Neural cell (in vitro differentiated cells): ENCODE measurements at regions not wholly inside any gene's neighbourhood (a gene's known extent, or its start where the extent isn't known, plus 50 kb on each side); places are given as distances from the start of the nearest gene placed in this dataset.

Experiments used
- H2AFZ ChIP-seq: fragments of 200-600, 300-800 bp; sonication (generic), shearing (Covaris generic); 2 replicates; pipeline ENCODE4 v1.6.0; 2014; ENCODE audit warnings: low read depth, mild to moderate bottlenecking, antibody characterized with exemption, low read length, moderate library complexity
- H3F3A ChIP-seq: fragments of 200-600 bp; shearing (Covaris generic); 2 replicates; pipeline ENCODE4 v1.6.1; 2016; ENCODE audit warnings: mild to moderate bottlenecking, moderate library complexity, mixed read lengths, antibody characterized with exemption, low read length; ENCODE audit not compliant: insufficient read depth, poor library complexity, severe bottlenecking
- H3K27ac ChIP-seq: fragments of 200-600, 300-800 bp; sonication (generic), shearing (Covaris generic); 2 replicates; pipeline ENCODE4 v1.5.1; 2014; ENCODE audit warnings: mild to moderate bottlenecking, low read length, moderate library complexity
- H3K27me3 ChIP-seq: fragments of 300-800, 200-600 bp; sonication (generic), shearing (Covaris generic); 2 replicates; pipeline ENCODE4 v1.6.0; 2014; ENCODE audit warnings: mild to moderate bottlenecking, low read depth, low read length, moderate library complexity; ENCODE audit not compliant: insufficient read depth
- H3K36me3 ChIP-seq: fragments of 300-800, 200-600 bp; sonication (generic), shearing (Covaris generic); 2 replicates; pipeline ENCODE4 v1.5.1; 2014; ENCODE audit warnings: mild to moderate bottlenecking, antibody characterized with exemption, low read length, moderate library complexity; ENCODE audit not compliant: insufficient read depth
- H3K4me2 ChIP-seq: fragments of 300-800, 200-600 bp; sonication (generic), shearing (Covaris generic); 2 replicates; pipeline ENCODE4 v1.6.0; 2014; ENCODE audit warnings: mild to moderate bottlenecking, low read length
- H3K4me3 ChIP-seq: fragments of 300-800, 200-600 bp; sonication (generic), shearing (Covaris generic); 2 replicates; pipeline ENCODE4 v1.5.1; 2014; ENCODE audit warnings: mild to moderate bottlenecking, low read length, moderate library complexity
- H3K79me2 ChIP-seq: fragments of 200-600 bp; shearing (Covaris generic); replicated peaks from 2 replicates; pipeline ENCODE4 v1.6.0; 2014; ENCODE audit warnings: mild to moderate bottlenecking, low read length, moderate library complexity; ENCODE audit not compliant: insufficient read depth
- H3K9ac ChIP-seq: fragments of 300-800, 200-600 bp; sonication (generic), shearing (Covaris generic); 2 replicates; pipeline ENCODE4 v1.6.1; 2016; ENCODE audit warnings: mild to moderate bottlenecking, low read length, mixed read lengths
- H3K9me2 ChIP-seq: fragments of 200-600 bp; shearing (Covaris generic); 2 replicates; pipeline ENCODE4 v1.6.1; 2016; ENCODE audit warnings: mild to moderate bottlenecking, low read length, mixed read lengths; ENCODE audit not compliant: insufficient read depth
- H3K9me3 ChIP-seq: fragments of 200-600, 300-800 bp; sonication (generic), shearing (Covaris generic); 2 replicates; pipeline ENCODE4 v1.6.1; 2016; ENCODE audit warnings: mild to moderate bottlenecking, mixed run types, low read length, moderate library complexity, mixed read lengths
- H4K20me1 ChIP-seq: fragments of 200-600 bp; shearing (Covaris generic); 2 replicates; pipeline ENCODE4 v1.6.1; 2016; ENCODE audit warnings: mild to moderate bottlenecking, mixed run types; ENCODE audit not compliant: insufficient read depth
- CTCF ChIP-seq: fragments of 450-650 bp; IDR thresholded peaks from 2 replicates; pipeline ENCODE4 v1.5.1; 2014; ENCODE audit warnings: antibody characterized with exemption, mild to moderate bottlenecking, moderate library complexity; ENCODE audit not compliant: poor library complexity, severe bottlenecking
- EP300 ChIP-seq: fragments of 450-650 bp; conservative IDR thresholded peaks from 2 replicates; pipeline ENCODE4 v1.6.1; 2014; ENCODE audit warnings: antibody characterized with exemption, mild to moderate bottlenecking, moderate library complexity; ENCODE audit not compliant: poor library complexity, severe bottlenecking
- EZH2 ChIP-seq: fragments of 200-600, 300-800 bp; shearing (Covaris generic), sonication (generic); IDR thresholded peaks from 2 replicates; pipeline ENCODE4 v1.6.1; 2014; ENCODE audit warnings: antibody characterized with exemption, low read length, borderline replicate concordance, mild to moderate bottlenecking; ENCODE audit not compliant: insufficient read depth, poor library complexity, severe bottlenecking
- MXI1 ChIP-seq: fragments of 450-650 bp; conservative IDR thresholded peaks from 2 replicates; pipeline ENCODE4 v1.6.1; 2014; ENCODE audit warnings: antibody characterized with exemption, mild to moderate bottlenecking; ENCODE audit not compliant: poor library complexity, severe bottlenecking
- POLR2AphosphoS5 ChIP-seq: IDR thresholded peaks from 2 replicates; pipeline ENCODE4 v1.6.1; 2012
- RAD21 ChIP-seq: fragments of 450-650 bp; conservative IDR thresholded peaks from 2 replicates; pipeline ENCODE4 v1.6.1; 2014; ENCODE audit warnings: antibody characterized with exemption, mild to moderate bottlenecking, moderate library complexity
- SMC3 ChIP-seq: fragments of 450-650 bp; conservative IDR thresholded peaks from 2 replicates; pipeline ENCODE4 v1.6.1; 2014; ENCODE audit warnings: antibody characterized with exemption, mild to moderate bottlenecking, moderate library complexity; ENCODE audit not compliant: poor library complexity
- TAF1 ChIP-seq: IDR thresholded peaks from 2 replicates; pipeline ENCODE4 v1.6.1; 2012; ENCODE audit warnings: low read depth
- TF ChIP-seq, protein P1 (sequence below): IDR thresholded peaks from 2 replicates; pipeline ENCODE4 v1.6.1; 2012; ENCODE audit warnings: borderline replicate concordance

DNA sequence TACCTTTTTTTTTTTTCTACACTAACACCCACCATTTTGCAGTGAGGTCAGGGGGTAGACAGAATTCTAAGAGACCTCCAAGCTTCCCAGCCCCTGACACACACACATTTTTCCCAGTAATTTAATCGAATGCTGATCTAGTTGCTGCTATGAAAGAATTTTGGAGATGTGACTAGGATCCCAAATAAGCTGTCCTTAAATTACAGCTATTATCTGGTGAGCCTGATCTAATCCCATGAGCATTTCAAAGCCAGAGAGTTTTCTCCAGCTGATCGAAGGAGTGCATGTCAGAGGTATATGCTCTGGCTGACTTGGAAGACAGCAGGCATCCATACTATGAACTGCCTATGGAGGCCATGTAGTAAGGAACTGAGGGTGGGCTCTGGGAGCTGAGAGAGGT, 503.8 kb upstream of the MARCKS start:
- H3K27ac ChIP-seq: no peak overlapping the region
- H3K9ac ChIP-seq: no peak overlapping the region
- H3K27me3 ChIP-seq: no peaks in the 10 kb centered on the region
- no peaks in the 10 kb centered on the region for H3K9me3 ChIP-seq
- H3K4me2 ChIP-seq: no peak overlapping the region
- no peaks in the 10 kb centered on the region for H3K9me2 ChIP-seq
- H3K4me3 ChIP-seq: no peak overlapping the region
- H4K20me1 ChIP-seq: no peaks in the 10 kb centered on the region
- no peaks in the 10 kb centered on the region for H3F3A ChIP-seq
- TF ChIP-seq MXI1 (no peak), TAF1 (no peak), SMC3 (no peak), CTCF (no peak), POLR2AphosphoS5 (no peak), EP300 (no peak), EZH2 (no peak), RAD21 (no peak)
- TF ChIP-seq, protein P1, sequence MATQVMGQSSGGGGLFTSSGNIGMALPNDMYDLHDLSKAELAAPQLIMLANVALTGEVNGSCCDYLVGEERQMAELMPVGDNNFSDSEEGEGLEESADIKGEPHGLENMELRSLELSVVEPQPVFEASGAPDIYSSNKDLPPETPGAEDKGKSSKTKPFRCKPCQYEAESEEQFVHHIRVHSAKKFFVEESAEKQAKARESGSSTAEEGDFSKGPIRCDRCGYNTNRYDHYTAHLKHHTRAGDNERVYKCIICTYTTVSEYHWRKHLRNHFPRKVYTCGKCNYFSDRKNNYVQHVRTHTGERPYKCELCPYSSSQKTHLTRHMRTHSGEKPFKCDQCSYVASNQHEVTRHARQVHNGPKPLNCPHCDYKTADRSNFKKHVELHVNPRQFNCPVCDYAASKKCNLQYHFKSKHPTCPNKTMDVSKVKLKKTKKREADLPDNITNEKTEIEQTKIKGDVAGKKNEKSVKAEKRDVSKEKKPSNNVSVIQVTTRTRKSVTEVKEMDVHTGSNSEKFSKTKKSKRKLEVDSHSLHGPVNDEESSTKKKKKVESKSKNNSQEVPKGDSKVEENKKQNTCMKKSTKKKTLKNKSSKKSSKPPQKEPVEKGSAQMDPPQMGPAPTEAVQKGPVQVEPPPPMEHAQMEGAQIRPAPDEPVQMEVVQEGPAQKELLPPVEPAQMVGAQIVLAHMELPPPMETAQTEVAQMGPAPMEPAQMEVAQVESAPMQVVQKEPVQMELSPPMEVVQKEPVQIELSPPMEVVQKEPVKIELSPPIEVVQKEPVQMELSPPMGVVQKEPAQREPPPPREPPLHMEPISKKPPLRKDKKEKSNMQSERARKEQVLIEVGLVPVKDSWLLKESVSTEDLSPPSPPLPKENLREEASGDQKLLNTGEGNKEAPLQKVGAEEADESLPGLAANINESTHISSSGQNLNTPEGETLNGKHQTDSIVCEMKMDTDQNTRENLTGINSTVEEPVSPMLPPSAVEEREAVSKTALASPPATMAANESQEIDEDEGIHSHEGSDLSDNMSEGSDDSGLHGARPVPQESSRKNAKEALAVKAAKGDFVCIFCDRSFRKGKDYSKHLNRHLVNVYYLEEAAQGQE: no peak
- H3K36me3 ChIP-seq: no peaks in the 10 kb centered on the region
- no peak overlapping the region for H2AFZ ChIP-seq
- no peaks in the 10 kb centered on the region for H3K79me2 ChIP-seq

DNA sequence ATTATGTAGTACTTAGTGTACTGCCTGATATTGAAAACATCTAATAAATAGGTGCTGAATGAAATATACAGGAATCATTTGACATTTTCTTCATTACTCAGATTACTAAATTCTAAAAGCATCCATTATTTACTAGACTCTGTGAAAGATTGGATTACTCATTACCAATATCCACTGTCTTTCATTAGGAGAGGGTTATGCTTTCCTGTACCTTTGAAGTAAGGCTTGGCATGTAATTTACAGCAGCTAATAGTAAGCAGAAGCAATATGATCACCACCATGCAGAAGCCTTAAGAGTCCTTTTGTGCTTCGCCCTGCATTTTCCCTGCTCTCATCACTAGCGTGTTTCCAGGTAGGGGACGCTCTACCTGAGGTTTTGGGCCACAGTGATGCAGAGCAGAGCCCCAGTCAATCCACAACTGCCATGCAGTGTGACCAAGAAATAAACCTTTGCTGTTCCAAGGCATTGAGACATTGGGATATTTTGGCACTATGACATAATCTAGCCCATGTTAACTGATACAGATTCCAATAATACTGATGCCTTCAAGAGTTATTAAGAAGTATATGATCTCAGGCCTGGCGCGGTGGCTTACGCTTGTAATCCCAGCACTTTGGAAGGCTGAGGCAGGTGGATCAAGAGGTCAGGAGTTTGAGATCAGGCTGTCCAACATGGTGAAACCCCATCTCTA, 502.8 kb upstream of the MARCKS start:
- no peaks in the 10 kb centered on the region for H3K79me2 ChIP-seq
- H3K27ac ChIP-seq: no peak overlapping the region
- no peaks in the 10 kb centered on the region for H3K9me3 ChIP-seq
- H3F3A ChIP-seq: no peaks in the 10 kb centered on the region
- no peak overlapping the region for H3K4me2 ChIP-seq
- H3K9me2 ChIP-seq: no peaks in the 10 kb centered on the region
- H3K9ac ChIP-seq: no peak overlapping the region
- H3K4me3 ChIP-seq: no peak overlapping the region
- H4K20me1 ChIP-seq: no peaks in the 10 kb centered on the region
- TF ChIP-seq CTCF: no peak
- no peak for TF ChIP-seq TAF1
- TF ChIP-seq MXI1: no peak
- no peak for TF ChIP-seq RAD21
- TF ChIP-seq POLR2AphosphoS5: no peak
- no peak for TF ChIP-seq EP300
- TF ChIP-seq EZH2: no peak
- TF ChIP-seq, protein P1: no peak
- TF ChIP-seq SMC3: no peak
- no peak overlapping the region for H2AFZ ChIP-seq
- no peaks in the 10 kb centered on the region for H3K27me3 ChIP-seq
- H3K36me3 ChIP-seq: no peaks in the 10 kb centered on the region
